HG03439 (cell line): ENCODE measurements at regions not wholly inside any gene's neighbourhood (a gene's known extent, or its start where the extent isn't known, plus 50 kb on each side); places are given as distances from the start of the nearest gene placed in this dataset.
"Not testable (repeated sequence)": the region's sequence is repeated elsewhere in the genome, so short reads cannot be mapped to it uniquely, and the experiment has no call there.

Experiments
- ATAC-seq: cut with Tn5 transposase; IDR thresholded peaks from one replicate; pipeline ENCODE4 v1.9.1; 2021; ENCODE audit warnings: mild to moderate bottlenecking, moderate library complexity; ENCODE audit not compliant: unreplicated experiment

DNA sequence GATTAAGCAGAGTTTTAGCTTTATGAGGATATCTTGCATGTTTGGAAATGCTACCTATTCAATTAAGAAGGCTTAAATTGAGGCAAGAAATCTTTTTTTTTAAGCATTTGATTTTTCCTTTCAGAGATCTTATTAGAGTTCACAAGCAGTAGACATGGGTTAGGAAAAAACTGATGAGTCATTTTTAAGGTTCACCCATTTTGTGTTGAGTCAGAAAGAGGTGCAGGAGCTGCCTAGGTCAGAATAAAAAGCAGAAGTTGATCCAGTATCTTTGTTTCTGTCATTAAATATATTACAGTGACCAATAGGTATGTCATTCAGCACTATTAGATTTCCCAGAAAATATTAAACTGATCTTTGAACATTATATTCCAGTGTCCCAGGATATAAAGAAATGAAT lies 306.8 kb downstream of the LMBRD1 start:
- ATAC-seq, result no peak

DNA sequence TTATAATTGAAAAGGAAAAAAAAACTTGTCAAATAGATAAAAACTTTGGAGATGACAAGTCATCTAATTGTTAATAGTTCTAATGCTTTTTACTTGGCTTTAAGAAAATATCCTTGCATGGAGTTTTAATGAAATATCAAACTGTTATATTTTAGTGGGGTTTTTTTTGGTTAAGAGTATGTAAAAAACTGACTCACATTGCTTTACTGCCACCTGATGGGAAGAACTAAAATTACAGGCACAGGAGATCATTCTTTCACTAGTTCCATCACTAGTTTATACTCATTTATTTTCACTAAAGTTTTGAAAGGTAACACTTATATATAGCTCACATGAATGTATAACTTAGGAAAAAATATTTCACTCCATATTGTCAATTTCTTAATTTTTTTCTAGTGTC lies 309.1 kb downstream of the LMBRD1 start:
- no peak for ATAC-seq

DNA sequence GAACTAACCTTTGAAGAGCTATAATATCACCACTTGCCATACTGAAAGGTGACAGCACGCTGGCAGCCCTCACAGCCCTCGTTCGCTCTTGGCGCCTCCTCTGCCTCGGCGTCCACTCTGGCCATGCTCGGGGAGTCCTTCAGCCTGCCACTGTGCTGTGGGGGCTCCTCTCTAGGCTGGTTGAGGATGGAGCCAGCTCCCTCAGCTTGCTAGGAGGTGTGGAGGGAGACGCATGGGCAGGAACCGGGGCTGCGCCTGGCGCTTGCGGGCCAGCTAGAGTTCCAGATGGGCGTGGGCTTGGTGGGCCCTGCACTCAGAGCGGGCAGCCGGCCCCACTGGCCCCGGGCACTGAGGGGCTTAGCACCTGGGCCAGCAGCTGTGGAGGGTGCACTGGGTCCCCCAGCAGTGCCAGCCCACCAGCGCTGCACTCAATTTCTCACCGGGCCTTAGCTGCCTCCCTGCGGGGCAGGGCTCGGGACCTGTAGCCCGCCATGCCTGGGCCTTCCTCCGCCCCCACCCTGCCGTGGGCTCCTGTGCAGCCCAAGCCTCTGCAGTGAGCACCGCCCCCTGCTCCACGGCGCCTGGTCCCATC lies 329.7 kb downstream of the LMBRD1 start:
- ATAC-seq, result no peak

DNA sequence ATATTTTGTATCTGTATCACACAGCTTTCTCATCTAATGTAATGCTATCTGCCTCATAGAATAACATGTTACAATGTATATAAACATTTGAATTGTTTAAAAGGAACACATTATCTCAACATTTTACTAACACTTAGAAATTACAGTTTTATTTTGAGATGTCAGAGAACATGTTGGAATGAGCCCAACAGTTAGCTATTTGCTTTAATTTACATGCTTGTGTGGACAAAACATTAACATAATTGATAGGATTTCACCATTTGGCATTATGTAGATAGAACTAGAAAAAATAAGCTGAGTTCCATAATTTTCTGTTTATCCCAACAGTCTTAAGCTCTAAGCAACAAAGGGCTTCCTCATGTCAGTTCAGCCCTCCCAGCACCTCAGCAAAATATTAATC lies 330.9 kb downstream of the LMBRD1 start:
- no peak for ATAC-seq

- no peak for ATAC-seq
These were observed 340.7 kb downstream of the LMBRD1 start for GRCh38 chr6:69456086-69456485.

DNA sequence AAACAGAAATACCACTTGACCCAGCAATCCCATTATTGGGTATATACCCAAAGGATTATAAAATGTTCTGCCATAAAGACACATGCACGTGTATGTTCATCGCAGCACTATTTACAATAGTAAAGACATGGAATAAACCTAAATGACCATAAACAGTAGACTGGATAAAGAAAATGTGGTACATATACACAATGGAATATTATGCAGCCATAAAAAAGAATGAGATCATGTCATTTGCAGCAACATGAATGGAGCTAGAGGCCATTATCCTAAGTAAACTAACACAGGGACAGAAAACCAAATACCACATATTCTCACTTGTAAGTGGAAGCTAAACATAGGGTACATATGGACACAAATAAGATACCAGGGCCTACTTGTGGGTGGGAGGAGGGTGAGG lies 342.2 kb downstream of the LMBRD1 start:
- ATAC-seq, result not testable (repeated sequence)

GRCh38 chr6:69450493-69450892 lies 346.3 kb downstream of the LMBRD1 start:
- not testable (repeated sequence) for ATAC-seq

DNA sequence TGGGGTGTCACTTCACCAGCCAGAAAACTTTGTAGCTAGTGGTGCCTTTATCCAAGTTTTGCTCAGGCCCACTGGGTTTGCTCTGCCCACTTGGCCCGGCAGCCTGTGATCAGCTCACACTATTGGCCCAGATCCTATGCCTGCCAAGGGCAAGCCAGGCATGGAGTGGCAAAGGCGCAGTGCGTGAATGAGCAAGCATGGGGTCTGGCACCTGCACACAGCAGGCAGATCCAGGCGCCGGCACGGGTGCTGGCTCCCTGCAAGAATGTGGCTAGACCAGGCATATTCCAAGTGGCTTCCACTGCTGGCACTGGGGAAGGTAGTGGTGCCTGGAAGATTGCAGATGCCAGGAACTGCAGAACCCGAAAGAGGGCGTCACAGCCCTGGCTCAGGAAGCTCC lies 346.9 kb downstream of the LMBRD1 start:
- ATAC-seq, result no peak
